ENCODE measurements at regions not wholly inside any gene's neighbourhood (a gene's known extent, or its start where the extent isn't known, plus 50 kb on each side); places are given as distances from the start of the nearest gene placed in this dataset.
"Not testable (repeated sequence)": the region's sequence is repeated elsewhere in the genome, so short reads cannot be mapped to it uniquely, and the experiment has no call there.

- no peak for DNase-seq
These were observed 320.6 kb upstream of the TFPI start for GRCh38 chr2:187874786-187875185.

- DNase-seq, result peak; percentile 27
These were observed 321.3 kb upstream of the TFPI start for GRCh38 chr2:187875261-187876141.

- DNase-seq, result no peak
These were observed 322.3 kb upstream of the TFPI start for GRCh38 chr2:187876554-187876953.

GRCh38 chr2:187877391-187877790 lies 323.2 kb upstream of the TFPI start:
- no peak for DNase-seq

GRCh38 chr2:187878112-187878511 lies 323.9 kb upstream of the TFPI start:
- DNase-seq, result no peak

GRCh38 chr2:187879491-187879890 lies 325.3 kb upstream of the TFPI start:
- DNase-seq, result no peak

DNA sequence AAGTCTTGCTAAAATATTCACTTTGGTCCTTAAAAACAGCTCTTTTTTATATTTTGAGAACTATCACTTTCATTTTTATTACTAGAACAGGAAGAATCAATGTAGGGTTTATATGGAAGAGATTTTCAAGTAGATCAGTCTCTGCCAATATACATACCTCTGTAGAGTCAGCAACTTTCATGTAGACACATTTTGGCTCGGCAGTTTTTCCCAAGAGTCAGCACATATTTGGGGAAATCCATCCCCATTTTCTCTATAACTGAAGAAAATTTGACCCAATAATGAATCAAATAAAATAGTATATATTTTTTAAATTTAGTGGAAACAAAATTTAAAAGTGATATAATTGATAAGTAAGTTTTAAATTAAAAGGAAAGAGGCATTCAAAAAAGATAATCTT lies 329.8 kb upstream of the TFPI start:
- no peak for DNase-seq

- no peak for DNase-seq
These were observed 336.5 kb upstream of the TFPI start for GRCh38 chr2:187890690-187891089.

DNA sequence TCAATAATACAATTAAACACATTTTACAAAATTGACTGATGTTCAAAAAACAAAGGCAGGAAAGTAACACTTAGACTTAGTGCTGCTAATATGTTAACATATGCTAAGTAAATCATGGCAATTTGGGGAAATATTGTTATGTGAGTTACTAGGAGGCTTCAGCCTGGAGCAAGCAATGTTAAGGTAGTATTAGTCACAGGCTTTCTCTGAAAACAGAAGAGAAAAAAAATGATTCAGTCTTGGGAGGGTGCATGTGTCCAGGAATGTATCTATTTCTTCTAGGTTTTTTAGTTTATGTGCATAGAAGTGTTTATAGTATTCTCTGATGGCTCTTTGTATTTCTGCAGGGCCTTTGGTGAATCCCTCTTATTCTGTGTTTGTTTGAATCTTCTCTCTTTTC lies 345.8 kb upstream of the TFPI start:
- DNase-seq, result peak; percentile 6

DNA sequence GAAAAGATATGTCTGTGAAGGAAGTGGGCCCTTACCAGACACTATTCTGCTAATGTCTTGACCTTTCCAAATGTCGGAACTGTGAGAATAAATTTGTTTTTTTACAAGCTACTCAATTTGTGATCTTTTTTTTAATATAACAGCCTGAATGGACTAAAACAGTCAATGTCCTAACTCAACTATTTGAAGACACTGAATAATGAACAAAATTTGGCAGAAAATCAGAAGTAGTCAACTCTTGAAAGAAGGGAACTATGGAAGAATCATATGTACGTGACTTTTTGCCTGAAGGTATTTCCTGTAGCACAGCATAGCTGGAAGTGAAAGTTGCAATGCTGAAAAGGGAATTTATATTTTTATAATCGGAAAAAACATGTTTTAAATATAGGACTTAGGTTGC lies 351.8 kb upstream of the TFPI start:
- no peak for DNase-seq

DNA sequence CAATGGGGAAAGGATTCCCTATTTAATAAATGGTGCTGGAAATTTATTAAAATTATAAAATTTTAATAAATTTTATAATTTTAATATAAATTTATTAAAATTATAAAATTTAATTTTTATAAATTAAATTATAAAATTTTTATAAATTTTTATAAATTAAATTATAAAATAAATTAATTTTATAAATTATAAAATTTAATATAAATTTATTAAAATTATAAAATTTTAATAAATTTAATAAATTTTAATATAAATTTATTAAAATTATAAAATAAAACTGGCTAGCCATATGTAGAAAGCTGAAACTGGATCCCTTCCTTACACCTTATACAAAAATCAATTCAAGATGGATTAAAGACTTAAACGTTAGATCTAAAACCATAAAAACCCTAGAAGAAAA lies 356.7 kb upstream of the TFPI start:
- DNase-seq, result not testable (repeated sequence)

- DNase-seq, result no peak
These were observed 358.7 kb upstream of the TFPI start for GRCh38 chr2:187912950-187913349.

GRCh38 chr2:187915810-187916209 lies 361.6 kb upstream of the TFPI start:
- DNase-seq, result no peak

GRCh38 chr2:187916799-187917198 lies 362.6 kb upstream of the TFPI start:
- no peak for DNase-seq

GRCh38 chr2:187917535-187917934 lies 363.3 kb upstream of the TFPI start:
- DNase-seq, result peak; percentile 35

DNA sequence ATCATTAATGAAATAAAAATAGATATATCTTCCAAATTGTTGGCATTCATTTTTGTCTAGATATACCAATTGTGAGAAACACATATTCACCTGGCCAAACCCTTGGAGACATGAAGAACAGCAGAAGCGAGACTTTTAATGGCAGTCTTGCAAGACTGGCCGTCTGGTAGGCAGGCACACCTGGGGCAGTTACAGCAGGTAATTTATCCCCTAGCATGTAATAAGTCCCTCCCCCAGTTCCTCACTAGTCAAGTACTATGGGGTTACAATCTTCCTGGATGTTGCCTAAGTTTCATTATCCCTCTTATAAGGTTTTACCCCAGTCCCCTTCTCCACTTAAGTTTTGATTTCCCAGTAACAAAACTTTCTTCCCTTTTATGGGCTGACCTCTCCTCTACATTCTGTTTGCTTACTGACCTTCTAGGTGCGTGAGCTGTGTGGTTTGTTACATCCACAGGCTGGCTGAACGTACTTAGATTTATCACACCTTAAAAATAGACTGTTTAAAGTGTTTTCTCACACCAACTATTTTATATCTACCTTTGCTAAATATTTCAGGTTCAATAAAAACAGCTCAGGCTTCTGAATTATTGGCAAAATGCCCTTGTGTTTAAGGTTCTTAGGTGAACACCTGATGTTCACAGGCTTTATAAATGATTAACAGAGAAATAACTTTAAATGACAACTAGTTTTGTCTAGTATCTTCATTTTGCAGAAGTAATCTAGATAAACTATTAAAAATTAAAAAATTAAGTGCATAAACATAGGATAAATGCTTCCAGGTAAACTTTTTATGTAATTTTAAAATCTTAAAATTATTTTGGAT lies 365.0 kb upstream of the TFPI start:
- no peak for DNase-seq

GRCh38 chr2:187920511-187920910 lies 366.3 kb upstream of the TFPI start:
- DNase-seq, result no peak

- DNase-seq, result no peak
These were observed 368.6 kb upstream of the TFPI start for GRCh38 chr2:187922846-187923245.

- no peak for DNase-seq
These were observed 367.4 kb upstream of the GULP1 start for GRCh38 chr2:187924293-187924692.

GRCh38 chr2:187934236-187934635 lies 357.4 kb upstream of the GULP1 start:
- DNase-seq, result no peak

DNA sequence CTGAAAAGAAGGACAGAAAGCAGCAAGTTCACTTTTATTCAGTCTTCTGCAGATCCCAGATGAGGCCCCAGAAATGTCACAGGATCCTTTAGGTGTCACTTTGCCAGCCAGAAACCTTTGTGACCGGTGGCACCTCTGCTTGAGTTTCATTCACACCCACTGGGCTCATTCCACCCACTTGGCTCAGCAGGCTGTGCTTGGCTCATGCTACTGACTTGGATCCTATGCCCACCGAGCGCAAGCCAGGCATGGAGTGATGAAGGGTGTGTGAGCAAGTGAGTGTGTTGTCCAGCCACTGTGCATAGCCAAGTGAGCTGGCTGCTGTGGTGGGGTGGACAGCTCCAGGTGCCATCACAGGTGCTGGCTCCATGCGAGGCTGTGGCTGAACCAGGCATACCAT lies 357.0 kb upstream of the GULP1 start:
- DNase-seq, result no peak

GRCh38 chr2:187935126-187935525 lies 356.5 kb upstream of the GULP1 start:
- DNase-seq, result no peak

- no peak for DNase-seq
These were observed 355.4 kb upstream of the GULP1 start for GRCh38 chr2:187936228-187936627.

DNA sequence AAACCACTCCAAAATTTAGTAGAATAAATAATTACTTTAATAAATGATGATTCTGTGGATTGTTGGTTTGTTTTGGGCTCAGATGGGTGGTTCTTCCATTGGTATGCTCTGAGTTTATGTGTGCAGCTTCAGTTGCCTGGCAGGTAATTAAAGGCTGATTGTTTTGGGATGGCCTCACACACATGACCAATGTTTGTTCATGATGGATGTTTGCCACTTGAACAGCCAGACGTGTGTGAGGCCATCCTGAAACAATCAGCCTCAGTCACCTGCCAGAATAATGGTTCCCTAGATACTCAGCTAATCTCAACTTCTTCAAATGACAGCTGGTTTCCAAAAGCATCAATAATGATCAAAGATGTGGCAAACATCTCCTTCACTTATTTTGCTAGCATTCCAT lies 352.5 kb upstream of the GULP1 start:
- DNase-seq, result no peak

Data from fibroblast of skin of abdomen (primary cell).